HFF-Myc (cell line): ENCODE measurements at regions not wholly inside any gene's neighbourhood (a gene's known extent, or its start where the extent isn't known, plus 50 kb on each side); places are given as distances from the start of the nearest gene placed in this dataset.

Experiments used
- DNase-seq: peaks from one replicate; pipeline ENCODE4 v3.0.0-alpha.2; 2011; ENCODE audit warnings: low read depth; ENCODE audit errors: extremely low read depth
- H3K4me3 ChIP-seq: replicated peaks from 2 replicates; pipeline ENCODE4 v1.5.1; 2011; ENCODE audit warnings: low read depth, mild to moderate bottlenecking, control low read depth, low read length
- TF ChIP-seq, protein P1 (sequence below): IDR thresholded peaks from 2 replicates; pipeline ENCODE4 v1.5.1; 2012; ENCODE audit warnings: mild to moderate bottlenecking, low read depth, low read length, control low read depth; ENCODE audit errors: missing control alignments

DNA sequence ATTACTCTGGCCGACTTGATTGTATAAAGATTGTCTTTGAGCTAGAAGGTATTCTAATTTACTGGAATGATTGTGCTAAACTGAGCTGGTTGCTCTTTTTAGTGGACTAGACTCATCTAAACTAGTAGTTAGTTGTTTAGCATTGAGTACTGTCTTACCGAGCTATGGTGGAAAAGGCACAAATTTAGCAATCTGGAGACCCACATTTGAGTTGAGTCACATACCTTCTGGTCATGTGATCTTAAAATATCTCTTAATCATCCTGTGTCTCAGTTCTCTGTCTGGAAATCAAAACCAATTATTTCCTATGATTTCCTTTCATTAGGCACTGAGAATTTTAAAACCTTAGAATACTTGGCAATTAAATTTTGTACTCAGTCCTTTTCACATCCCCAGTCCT, 349.5 kb downstream of the IRS2 start:
- TF ChIP-seq, protein P1, sequence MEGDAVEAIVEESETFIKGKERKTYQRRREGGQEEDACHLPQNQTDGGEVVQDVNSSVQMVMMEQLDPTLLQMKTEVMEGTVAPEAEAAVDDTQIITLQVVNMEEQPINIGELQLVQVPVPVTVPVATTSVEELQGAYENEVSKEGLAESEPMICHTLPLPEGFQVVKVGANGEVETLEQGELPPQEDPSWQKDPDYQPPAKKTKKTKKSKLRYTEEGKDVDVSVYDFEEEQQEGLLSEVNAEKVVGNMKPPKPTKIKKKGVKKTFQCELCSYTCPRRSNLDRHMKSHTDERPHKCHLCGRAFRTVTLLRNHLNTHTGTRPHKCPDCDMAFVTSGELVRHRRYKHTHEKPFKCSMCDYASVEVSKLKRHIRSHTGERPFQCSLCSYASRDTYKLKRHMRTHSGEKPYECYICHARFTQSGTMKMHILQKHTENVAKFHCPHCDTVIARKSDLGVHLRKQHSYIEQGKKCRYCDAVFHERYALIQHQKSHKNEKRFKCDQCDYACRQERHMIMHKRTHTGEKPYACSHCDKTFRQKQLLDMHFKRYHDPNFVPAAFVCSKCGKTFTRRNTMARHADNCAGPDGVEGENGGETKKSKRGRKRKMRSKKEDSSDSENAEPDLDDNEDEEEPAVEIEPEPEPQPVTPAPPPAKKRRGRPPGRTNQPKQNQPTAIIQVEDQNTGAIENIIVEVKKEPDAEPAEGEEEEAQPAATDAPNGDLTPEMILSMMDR: no peak
- no peak overlapping the region for H3K4me3 ChIP-seq
- no peak for DNase-seq

DNA sequence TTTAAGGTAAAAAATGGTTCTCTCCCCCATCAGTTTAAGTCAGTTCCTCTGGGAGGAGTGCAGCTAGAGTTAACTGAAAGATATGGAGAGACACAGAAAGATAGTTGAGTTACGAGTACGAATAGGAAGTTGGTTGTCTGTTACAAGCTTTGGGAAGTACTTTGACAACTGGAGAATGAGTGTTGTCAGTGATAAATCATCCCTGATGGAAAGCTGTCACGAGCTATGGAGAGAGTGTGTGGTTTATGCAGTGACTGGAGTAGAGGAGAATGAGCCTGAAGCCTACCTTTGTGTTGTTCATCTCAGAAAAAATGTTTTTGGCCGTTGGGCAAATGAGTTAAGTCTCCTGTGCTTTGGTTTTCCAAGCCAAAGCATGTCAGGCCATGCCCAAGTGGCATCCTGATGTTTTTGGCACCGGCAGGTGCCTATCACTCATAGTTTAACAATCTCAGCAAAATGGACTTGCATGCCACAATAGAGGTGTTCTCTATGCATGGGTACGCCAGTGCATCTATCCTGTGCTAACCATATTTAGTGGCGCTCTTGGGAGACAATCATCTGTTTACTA, 350.2 kb downstream of the IRS2 start:
- DNase-seq: no peak
- no peak overlapping the region for H3K4me3 ChIP-seq
- TF ChIP-seq, protein P1: no peak

DNA sequence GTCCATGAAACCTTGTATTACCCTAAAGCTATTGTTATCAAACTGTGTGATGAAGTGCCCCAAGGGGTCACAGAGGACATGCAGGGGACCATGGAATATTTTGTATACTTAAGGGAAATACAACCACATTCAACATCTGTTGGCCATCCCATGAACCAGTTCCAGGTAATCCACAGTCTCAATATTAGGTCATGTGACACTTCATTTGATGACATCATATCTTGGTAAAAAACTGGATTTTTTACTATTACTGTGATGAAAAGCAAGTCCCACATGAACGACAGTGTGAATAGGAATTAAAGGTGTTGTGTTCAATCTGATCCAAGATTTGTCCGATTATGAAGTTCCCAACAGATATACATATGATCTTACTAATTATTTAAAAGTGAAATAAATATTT, 355.2 kb downstream of the IRS2 start:
- TF ChIP-seq, protein P1: no peak
- no peak overlapping the region for H3K4me3 ChIP-seq
- DNase-seq: no peak

DNA sequence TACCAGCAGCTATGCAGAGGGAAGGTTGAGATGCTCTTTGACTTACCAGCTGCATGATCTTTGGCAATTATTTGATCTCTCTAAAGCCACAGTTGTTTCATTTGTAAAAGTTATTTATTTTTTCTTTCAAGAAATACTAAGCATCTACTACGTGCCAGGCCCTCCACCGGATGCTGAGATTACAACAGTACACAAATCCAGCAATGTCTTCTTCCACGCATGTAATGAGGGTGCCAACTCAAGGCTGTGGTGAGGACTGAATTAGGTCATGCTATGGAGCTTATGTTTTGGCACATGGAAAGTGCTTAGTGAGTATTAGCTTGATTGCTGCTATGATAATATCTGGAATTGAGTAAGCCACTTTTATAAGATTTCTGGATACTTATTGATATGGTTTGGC, 358.2 kb downstream of the IRS2 start:
- H3K4me3 ChIP-seq: no peak overlapping the region
- DNase-seq: no peak
- TF ChIP-seq, protein P1: no peak

DNA sequence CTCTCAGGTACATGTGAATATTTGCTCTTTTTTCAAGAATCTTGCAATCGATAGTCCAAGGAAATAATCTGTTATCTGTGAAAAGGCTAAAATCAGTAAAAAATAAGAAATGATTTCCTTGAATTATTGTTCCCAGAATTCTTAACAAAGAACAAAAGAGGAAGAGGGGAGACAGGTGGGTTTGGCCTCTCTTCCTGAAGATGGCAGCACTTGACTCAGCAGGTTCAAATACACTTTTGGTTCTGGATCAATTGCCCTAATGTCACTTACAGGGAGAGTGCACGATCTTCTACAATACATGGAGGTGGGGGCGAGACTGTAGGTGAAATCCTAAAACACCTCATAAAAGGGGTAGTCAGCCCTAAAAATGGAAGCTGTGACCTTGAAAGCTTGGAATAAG, 358.7 kb downstream of the IRS2 start:
- DNase-seq: no peak
- TF ChIP-seq, protein P1: no peak

DNA sequence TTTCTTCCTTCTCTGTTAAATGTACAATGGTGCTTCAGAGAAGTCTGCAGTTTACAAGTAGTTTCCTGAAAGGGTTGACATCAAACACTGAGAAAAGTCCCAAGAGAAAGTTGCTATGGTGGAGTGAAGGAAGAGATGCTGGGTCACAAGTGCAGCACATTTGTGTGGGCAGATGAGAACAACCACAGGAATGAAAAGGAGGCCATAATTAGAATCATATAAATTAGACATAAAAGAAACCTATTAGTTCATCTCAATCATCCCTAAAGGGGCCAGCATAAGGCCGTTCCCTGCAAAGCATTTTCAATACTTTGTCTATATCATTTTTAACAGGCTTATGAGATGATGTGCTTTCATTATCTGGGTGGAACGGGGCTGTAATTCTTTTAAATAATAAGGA, 359.2 kb downstream of the IRS2 start:
- TF ChIP-seq, protein P1: no peak
- H3K4me3 ChIP-seq: no peak overlapping the region
- no peak for DNase-seq

More for the DNA sequence above, 358.7 kb downstream of the IRS2 start:
- H3K4me3 ChIP-seq: no peak overlapping the region

DNA sequence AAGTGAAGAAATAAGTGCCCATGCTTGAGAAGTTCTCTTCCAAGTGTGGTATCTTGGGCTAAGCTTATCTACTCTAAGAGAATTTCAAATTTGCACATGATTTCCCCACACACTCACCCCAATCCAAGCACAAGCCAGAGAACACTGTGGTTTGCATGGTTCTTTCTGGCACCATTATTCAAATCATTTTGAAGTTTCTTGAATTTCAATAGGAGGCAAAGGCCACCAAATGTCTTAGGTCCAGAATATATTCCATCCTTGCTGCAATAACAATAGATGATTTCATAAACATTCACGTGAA, 359.7 kb downstream of the IRS2 start:
- no peak overlapping the region for H3K4me3 ChIP-seq
- TF ChIP-seq, protein P1: no peak
- DNase-seq: no peak
